SK-N-SH treated with all-trans-retinoic acid at 6 μM for 48 hours (cell line): ENCODE measurements at regions not wholly inside any gene's neighbourhood (a gene's known extent, or its start where the extent isn't known, plus 50 kb on each side); places are given as distances from the start of the nearest gene placed in this dataset.

Source experiments
- ARNTL ChIP-seq: fragments of 450-650 bp; formaldehyde crosslinking; IDR thresholded peaks from 2 replicates; pipeline ENCODE4 v1.5.0; 2020; ENCODE audit warnings: low read depth, mild to moderate bottlenecking, moderate library complexity, borderline replicate concordance
- BACH2 ChIP-seq: fragments of 250-450 bp; sonication (Bioruptor Pico); IDR thresholded peaks from 2 replicates; pipeline ENCODE4 v1.9.0; 2021; ENCODE audit warnings: mild to moderate bottlenecking, borderline replicate concordance
- CREB5 ChIP-seq: fragments of 250-450 bp; sonication (Bioruptor Pico); IDR thresholded peaks from 2 replicates; pipeline ENCODE4 v1.5.1; 2020; ENCODE audit warnings: low read depth, mild to moderate bottlenecking, moderate library complexity
- GLIS3 ChIP-seq: fragments of 250-450 bp; sonication (Bioruptor Pico); IDR thresholded peaks from 2 replicates; pipeline ENCODE4 v1.5.0; 2020; ENCODE audit warnings: mild to moderate bottlenecking, moderate library complexity
- OSR1 ChIP-seq: fragments of 250-450 bp; sonication (Bioruptor Pico); IDR thresholded peaks from 2 replicates; pipeline ENCODE4 v1.8.0; 2022; ENCODE audit warnings: moderate library complexity, mild to moderate bottlenecking, inconsistent platforms
- PATZ1 ChIP-seq: fragments of 250-450 bp; sonication (Bioruptor Pico); IDR thresholded peaks from 2 replicates; pipeline ENCODE4 v1.8.0; 2020; ENCODE audit warnings: mild to moderate bottlenecking, moderate library complexity, borderline replicate concordance
- POU6F1 ChIP-seq: fragments of 250-450 bp; sonication (Bioruptor Pico); IDR thresholded peaks from 2 replicates; pipeline ENCODE4 v1.8.0; 2021; ENCODE audit warnings: low read depth, mild to moderate bottlenecking, moderate library complexity, borderline replicate concordance
- PPARA ChIP-seq: fragments of 250-450 bp; sonication (Bioruptor Pico); IDR thresholded peaks from 2 replicates; pipeline ENCODE4 v1.5.0; 2020; ENCODE audit warnings: mild to moderate bottlenecking, borderline replicate concordance
- RARB ChIP-seq: fragments of 250-450 bp; sonication (Bioruptor Pico); IDR thresholded peaks from 2 replicates; pipeline ENCODE4 v1.8.0; 2021; ENCODE audit warnings: mild to moderate bottlenecking, moderate library complexity
- TOX ChIP-seq: fragments of 250-450 bp; sonication (Bioruptor Pico); IDR thresholded peaks from 2 replicates; pipeline ENCODE4 v1.8.0; 2021; ENCODE audit warnings: mild to moderate bottlenecking, moderate library complexity, borderline replicate concordance
- TSHZ2 ChIP-seq: fragments of 250-450 bp; sonication (Bioruptor Pico); IDR thresholded peaks from 2 replicates; pipeline ENCODE4 v1.5.0; 2020; ENCODE audit warnings: mild to moderate bottlenecking, moderate library complexity
- ZFP3 ChIP-seq: fragments of 250-450 bp; sonication (Bioruptor Pico); IDR thresholded peaks from 2 replicates; pipeline ENCODE4 v1.5.0; 2020; ENCODE audit warnings: mild to moderate bottlenecking, moderate library complexity
- ZNF565 ChIP-seq: fragments of 450-650 bp; formaldehyde crosslinking; conservative IDR thresholded peaks from 2 replicates; pipeline ENCODE4 v1.5.0; 2020; ENCODE audit warnings: low read depth, mild to moderate bottlenecking, moderate library complexity

- TF ChIP-seq ZFP3 (no peak), PATZ1 (CRISPR knock-in tag) (no peak), CREB5 (CRISPR knock-in tag) (no peak), RARB (CRISPR knock-in tag) (no peak), ARNTL (CRISPR knock-in tag) (no peak), GLIS3 (CRISPR knock-in tag) (no peak), BACH2 (CRISPR knock-in tag) (no peak), PPARA (no peak), POU6F1 (no peak), ZNF565 (CRISPR knock-in tag) (no peak), OSR1 (CRISPR knock-in tag) (no peak), TOX (no peak), TSHZ2 (CRISPR knock-in tag) (no peak)
These were observed 1242.6 kb downstream of the CNTNAP5 start for GRCh38 chr2:125267683-125268082.
